Loucy (cell line): ENCODE measurements at regions not wholly inside any gene's neighbourhood (a gene's known extent, or its start where the extent isn't known, plus 50 kb on each side); places are given as distances from the start of the nearest gene placed in this dataset.

Source experiments
- H2AFZ ChIP-seq: fragments of 200-600 bp; sonication (generic); 2 replicates; pipeline ENCODE4 v1.6.0; 2016; ENCODE audit warnings: antibody characterized with exemption, mild to moderate bottlenecking, low read length, moderate library complexity
- H3F3A ChIP-seq: fragments of 200-600 bp; 2 replicates; pipeline ENCODE4 v1.6.0; 2016; ENCODE audit warnings: antibody characterized with exemption, low read depth, mild to moderate bottlenecking
- H3K27me3 ChIP-seq: fragments of 200-600 bp; sonication (generic); 2 replicates; pipeline ENCODE4 v1.6.1; 2014; ENCODE audit warnings: low read length, mild to moderate bottlenecking; ENCODE audit not compliant: insufficient read depth, poor library complexity, severe bottlenecking
- H3K36me3 ChIP-seq: fragments of 200-600 bp; sonication (generic); 2 replicates; pipeline ENCODE4 v1.6.1; 2016; ENCODE audit warnings: low read length; ENCODE audit not compliant: insufficient read depth
- H3K4me1 ChIP-seq: fragments of 200-600 bp; sonication (generic); 2 replicates; pipeline ENCODE4 v1.5.1; 2014; ENCODE audit warnings: low read length, mild to moderate bottlenecking; ENCODE audit not compliant: insufficient read depth, poor library complexity, severe bottlenecking
- H3K4me2 ChIP-seq: fragments of 200-600 bp; sonication (generic); 2 replicates; pipeline ENCODE4 v1.6.0; 2014; ENCODE audit warnings: antibody characterized with exemption, low read length, low read depth, mild to moderate bottlenecking; ENCODE audit not compliant: poor library complexity, severe bottlenecking
- H3K4me3 ChIP-seq: fragments of 200-600 bp; sonication (generic); 2 replicates; pipeline ENCODE4 v1.5.1; 2014; ENCODE audit warnings: low read length, mild to moderate bottlenecking, mixed read lengths; ENCODE audit not compliant: poor library complexity, severe bottlenecking
- H3K79me2 ChIP-seq: fragments of 200-600 bp; sonication (generic); 2 replicates; pipeline ENCODE4 v1.6.1; 2014; ENCODE audit warnings: low read length; ENCODE audit not compliant: insufficient read depth
- H3K9ac ChIP-seq: fragments of 200-600 bp; sonication (generic); 2 replicates; pipeline ENCODE4 v1.6.0; 2014; ENCODE audit warnings: mild to moderate bottlenecking, low read depth, low read length, moderate library complexity; ENCODE audit not compliant: poor library complexity, severe bottlenecking
- H3K9me2 ChIP-seq: fragments of 200-600 bp; sonication (generic); replicated peaks from 2 replicates; pipeline ENCODE4 v1.6.1; 2016; ENCODE audit warnings: low read depth, low read length, mixed read lengths
- H3K9me3 ChIP-seq: fragments of 200-600 bp; sonication (generic); 2 replicates; pipeline ENCODE4 v1.6.1; 2014; ENCODE audit warnings: mild to moderate bottlenecking, antibody characterized with exemption, low read length, low read depth; ENCODE audit not compliant: insufficient read depth
- H4K20me1 ChIP-seq: fragments of 200-600 bp; sonication (generic); 2 replicates; pipeline ENCODE4 v1.6.0; 2014; ENCODE audit warnings: antibody characterized with exemption, low read length, mild to moderate bottlenecking; ENCODE audit not compliant: insufficient read depth, poor library complexity, severe bottlenecking
- CTCF ChIP-seq: fragments of 200-600 bp; sonication (generic); conservative IDR thresholded peaks from 2 replicates; pipeline ENCODE4 v1.5.1; 2014; ENCODE audit warnings: mild to moderate bottlenecking, antibody characterized with exemption, low read length
- EZH2phosphoT487 ChIP-seq: fragments of 200-600 bp; IDR thresholded peaks from 2 replicates; pipeline ENCODE4 v1.6.1; 2018; ENCODE audit warnings: antibody characterized with exemption, mild to moderate bottlenecking, moderate library complexity, borderline replicate concordance

- H3K9ac ChIP-seq = no peak overlapping the region
- H3F3A ChIP-seq = no peaks in the 10 kb centered on the region
- H3K79me2 ChIP-seq = no peaks in the 10 kb centered on the region
- H3K4me3 ChIP-seq = no peak overlapping the region
- no peaks in the 10 kb centered on the region for H3K36me3 ChIP-seq
- no peaks in the 10 kb centered on the region for H3K9me3 ChIP-seq
- H3K9me2 ChIP-seq = no peaks in the 10 kb centered on the region
- no peaks in the 10 kb centered on the region for H4K20me1 ChIP-seq
- no peaks in the 10 kb centered on the region for H3K27me3 ChIP-seq
- H3K4me1 ChIP-seq = no peaks in the 10 kb centered on the region
- no peak for TF ChIP-seq EZH2phosphoT487
- TF ChIP-seq CTCF = no peak
- no peak overlapping the region for H3K4me2 ChIP-seq
- no peak overlapping the region for H2AFZ ChIP-seq
These were observed 232.4 kb upstream of the MYO3A start for GRCh38 chr10:25701652-25702051.

GRCh38 chr10:25704622-25705021, 229.4 kb upstream of the MYO3A start:
- no peak overlapping the region for H3K9ac ChIP-seq
- no peaks in the 10 kb centered on the region for H3K27me3 ChIP-seq
- H2AFZ ChIP-seq = 0 out of 2 replicates have a peak overlapping the region, but pooled peaks have one; percentile 23
- no peaks in the 10 kb centered on the region for H3K79me2 ChIP-seq
- no peaks in the 10 kb centered on the region for H3K36me3 ChIP-seq
- H4K20me1 ChIP-seq = no peaks in the 10 kb centered on the region
- H3K9me2 ChIP-seq = no peaks in the 10 kb centered on the region
- H3K9me3 ChIP-seq = no peaks in the 10 kb centered on the region
- no peak overlapping the region for H3K4me2 ChIP-seq
- no peak for TF ChIP-seq CTCF
- TF ChIP-seq EZH2phosphoT487 = no peak
- H3F3A ChIP-seq = no peaks in the 10 kb centered on the region
- H3K4me3 ChIP-seq = no peak overlapping the region
- peaks cover 6% of the 10 kb centered on the region for H3K4me1 ChIP-seq

GRCh38 chr10:25707572-25707971, 226.5 kb upstream of the MYO3A start:
- Histone ChIP-seq H3K9me3 (no peaks in the 10 kb centered on the region), H3K9me2 (no peaks in the 10 kb centered on the region), H2AFZ (no peak overlapping the region), H3K27me3 (no peaks in the 10 kb centered on the region), H3K4me3 (no peak overlapping the region), H3K4me1 (peaks cover 6% of the 10 kb centered on the region), H3K36me3 (no peaks in the 10 kb centered on the region), H4K20me1 (no peaks in the 10 kb centered on the region), H3K9ac (no peak overlapping the region), H3F3A (no peaks in the 10 kb centered on the region), H3K4me2 (no peak overlapping the region), H3K79me2 (no peaks in the 10 kb centered on the region)
- no peak for TF ChIP-seq CTCF
- no peak for TF ChIP-seq EZH2phosphoT487
